Pancreas (tissue), 10 donors: ENCODE measurements at regions not wholly inside any gene's neighbourhood (a gene's known extent, or its start where the extent isn't known, plus 50 kb on each side); places are given as distances from the start of the nearest gene placed in this dataset.

ENCODE experiments used
- ATAC-seq, 4 donors: fragments of 200-7000 bp; cut with Tn5 transposase; one replicate each; pipeline versions ENCODE4 v1.8.0 to v1.9.1; 2020; ENCODE audit warnings: mild to moderate bottlenecking in 4 of 4, moderate library complexity in 4 of 4
- DNase-seq, 6 donors: peaks; one replicate each; pipeline ENCODE4 v3.0.0-alpha.2; 2020
- FAIRE-seq: peaks from 2 replicates; lab custom pipeline; 2012; peaks lifted over from hg19 to GRCh38; lab: Jason Lieb, UNC
- H3K27ac ChIP-seq, 4 donors: fragments of 200-600 bp; sonication (generic); 1 replicate in 3 of 4; 2 replicates in 1 of 4; pipeline versions ENCODE4 v1.5.0 to v1.8.0; 2020
- H3K27me3 ChIP-seq, 4 donors: fragments of 200-600 bp; one replicate each; pipeline ENCODE4 v1.8.0; 2021
- H3K36me3 ChIP-seq, 3 donors: fragments of 200-600 bp; sonication (generic) in 1 of 3; one replicate each; pipeline versions ENCODE4 v1.5.0 to v1.8.0; 2020 to 2021
- H3K4me1 ChIP-seq, 3 donors: fragments of 200-600 bp; one replicate each; pipeline ENCODE4 v1.8.0; 2021
- H3K4me3 ChIP-seq, 4 donors: fragments of 200-600 bp; sonication (generic) in 2 of 4; one replicate each; pipeline versions ENCODE4 v1.5.0 to v1.8.0; 2020 to 2021
- H3K9me3 ChIP-seq, 4 donors: fragments of 200-600 bp; one replicate each; pipeline ENCODE4 v1.8.0; 2021
- CTCF ChIP-seq, 4 donors: fragments of 200-600 bp; sonication (generic) in 3 of 4; IDR thresholded peaks; one replicate each; pipeline versions ENCODE4 v1.5.0 to v1.8.0; 2021; ENCODE audit warnings: antibody characterized with exemption in 4 of 4
- WGBS, 2 donors: extraction: QIAGEN DNeasy Blood & Tissue Kit; methylation state at CpG; one replicate each; pipeline ENCODE4 v1.1.7; 2013; 5-methylcytosine and 5-hydroxymethylcytosine counted together
- intact Hi-C, 3 donors: fragments of 100-400 bp; cut with DNase I; formaldehyde crosslinking; loops; one replicate each; pipeline versions ENCODE4 v1.11.1 to v1.14.2; 2022
- donor health status: healthy with polysubstance abuse.
- donor health status: DM: no; HTN: no; CAD: no; lungs with moderate emphysema.
- donor health status: DM: no; HTN: no; CAD: no.
- donor health status: control.
- donor health status: control.
- donor health status: Bipolar disorder and iron deficiency.
- donor health status: DM: yes; HTN: yes; CAD: no.
- donor health status: DM: no; HTN: no; CAD: no.
- donor health status: DM: no; HTN: no; CAD: no.
- donor health status: DM: yes; HTN: yes; CAD: no.

GRCh38 chr11:16561150-16561549 is 177.3 kb upstream of the C11orf58 start:
- Histone ChIP-seq H3K36me3 (no peaks in the 10 kb centered on the region), H3K4me3 (no peak overlapping the region), H3K27me3 (no peaks in the 10 kb centered on the region), H3K4me1 (no peaks in the 10 kb centered on the region), H3K9me3 (no peaks in the 10 kb centered on the region), H3K27ac (no peak overlapping the region)
- DNase-seq (no peak), ATAC-seq (no peak), FAIRE-seq (no peak)
- intact Hi-C loops: no loop called here
- no peak for TF ChIP-seq CTCF (IDR thresholded peaks at IDR 0.05)

GRCh38 chr11:16558494-16558893 is 180.0 kb upstream of the C11orf58 start:
- Histone ChIP-seq H3K27me3 (no peaks in the 10 kb centered on the region), H3K9me3 (no peaks in the 10 kb centered on the region), H3K4me1 (peaks cover 0 to 4% (median 3%) of the 10 kb centered on the region in 3 donors), H3K36me3 (no peaks in the 10 kb centered on the region), H3K4me3 (no peak overlapping the region), H3K27ac (no peak overlapping the region)
- intact Hi-C loops: no loop called here
- TF ChIP-seq CTCF (IDR thresholded peaks at IDR 0.05): no peak
- ATAC-seq: no peak
- no peak for FAIRE-seq
- DNase-seq: no peak
- WGBS, 2 donors: 75 to 76% methylated on average over 1 of the region's 1 CpG

- no peaks in the 10 kb centered on the region for H3K9me3 ChIP-seq
- no peak for DNase-seq
- no peak for TF ChIP-seq CTCF (IDR thresholded peaks at IDR 0.05)
- 65 to 72% methylated on average over 2 of the region's 2 CpGs for WGBS, 2 donors
- H3K27ac ChIP-seq: no peak overlapping the region
- no peaks in the 10 kb centered on the region for H3K36me3 ChIP-seq
- ATAC-seq: no peak
- H3K4me3 ChIP-seq: no peak overlapping the region
- FAIRE-seq: no peak
- H3K27me3 ChIP-seq: no peaks in the 10 kb centered on the region
- peaks cover 0 to 4% (median 3%) of the 10 kb centered on the region in 3 donors for H3K4me1 ChIP-seq
- intact Hi-C loops: no loop called here
These were observed 182.5 kb upstream of the C11orf58 start for GRCh38 chr11:16555956-16556355.

GRCh38 chr11:16554361-16554760 is 184.1 kb upstream of the C11orf58 start:
- ATAC-seq: no peak
- intact Hi-C loops: no loop called here
- no peak for FAIRE-seq

GRCh38 chr11:16547879-16548278 is 190.6 kb upstream of the C11orf58 start:
- Histone ChIP-seq H3K4me1 (peaks cover 0 to 4% (median 0%) of the 10 kb centered on the region in 3 donors), H3K36me3 (no peaks in the 10 kb centered on the region), H3K9me3 (no peaks in the 10 kb centered on the region), H3K4me3 (no peak overlapping the region), H3K27ac (no peak overlapping the region), H3K27me3 (no peaks in the 10 kb centered on the region)
- intact Hi-C loops: no loop called here
- WGBS, 2 donors: 92 to 95% methylated on average over 4 of the region's 4 CpGs
- FAIRE-seq: no peak
- no peak for DNase-seq
- ATAC-seq: no peak
- TF ChIP-seq CTCF (IDR thresholded peaks at IDR 0.05): no peak

More at GRCh38 chr11:16554361-16554760, 184.1 kb upstream of the C11orf58 start:
- TF ChIP-seq CTCF (IDR thresholded peaks at IDR 0.05): no peak
- peaks cover 0 to 4% (median 3%) of the 10 kb centered on the region in 3 donors for H3K4me1 ChIP-seq
- WGBS, 2 donors: 83 to 88% methylated on average over 2 of the region's 2 CpGs
- H3K27ac ChIP-seq: no peak overlapping the region
- H3K9me3 ChIP-seq: no peaks in the 10 kb centered on the region
- H3K36me3 ChIP-seq: no peaks in the 10 kb centered on the region
- H3K4me3 ChIP-seq: no peak overlapping the region
- no peak for DNase-seq
- H3K27me3 ChIP-seq: no peaks in the 10 kb centered on the region
